ENCODE measurements at regions not wholly inside any gene's neighbourhood (a gene's known extent, or its start where the extent isn't known, plus 50 kb on each side); places are given as distances from the start of the nearest gene placed in this dataset.

- no peak for TF ChIP-seq CTCF (conservative IDR thresholded peaks at IDR 0.05; ENCODE audit: low read length)
- no peak for TF ChIP-seq EZH2phosphoT487 (IDR thresholded peaks at IDR 0.05; ENCODE audit: borderline replicate concordance, low read depth, low read length)
Measured at GRCh38 chrX:85561231-85561630, 181.8 kb upstream of the POF1B start.

Data from OCI-LY7 (cell line).